Gastroesophageal sphincter (tissue), 3 donors: ENCODE measurements at regions not wholly inside any gene's neighbourhood (a gene's known extent, or its start where the extent isn't known, plus 50 kb on each side); places are given as distances from the start of the nearest gene placed in this dataset.

Experiments used
- CTCF ChIP-seq, 4 experiments: fragments of 200-600 bp in 2 of 4; fragments of 450-650 bp in 2 of 4; sonication (generic) in 1 of 4; IDR thresholded peaks; one replicate each; pipeline ENCODE4 v1.5.1; 2017 to 2019; ENCODE audit warnings: antibody characterized with exemption in 4 of 4, mild to moderate bottlenecking in 2 of 4, moderate library complexity in 2 of 4
- EP300 ChIP-seq: sonication (generic); formaldehyde crosslinking; IDR thresholded peaks from one replicate; pipeline ENCODE4 v1.6.1; 2017; ENCODE audit warnings: antibody characterized with exemption, mild to moderate bottlenecking
- POLR2A ChIP-seq, 2 donors: fragments of 450-650 bp; IDR thresholded peaks; one replicate each; pipeline ENCODE4 v1.6.1; 2017; ENCODE audit warnings: antibody characterized with exemption in 2 of 2, mild to moderate bottlenecking in 2 of 2, moderate library complexity in 1 of 2
- POLR2AphosphoS5 ChIP-seq: sonication (generic); formaldehyde crosslinking; IDR thresholded peaks from one replicate; pipeline ENCODE4 v1.6.1; 2017; ENCODE audit warnings: antibody characterized with exemption

GRCh38 chr4:177968817-177969442 lies 526.7 kb upstream of the AGA start:
- TF ChIP-seq CTCF (IDR thresholded peaks at IDR 0.05) (no peak), POLR2AphosphoS5 (no peak), POLR2A (IDR thresholded peaks at IDR 0.05) (no peak), EP300 (no peak)
